Left renal cortex interstitium (tissue), 4 donors: ENCODE measurements at regions not wholly inside any gene's neighbourhood (a gene's known extent, or its start where the extent isn't known, plus 50 kb on each side); places are given as distances from the start of the nearest gene placed in this dataset.
"Not testable (repeated sequence)": the region's sequence is repeated elsewhere in the genome, so short reads cannot be mapped to it uniquely, and the experiment has no call there.

ENCODE experiments used
- DNase-seq, 4 donors: peaks; one replicate each; pipeline ENCODE4 v3.0.0-alpha.2; 2013; ENCODE audit warnings: low read depth in 4 of 4, low spot score in 2 of 4, missing footprints in 1 of 4

- not testable (repeated sequence) for DNase-seq
These were observed 106.1 kb downstream of the CHD1L start for GRCh38 chr1:147348592-147348991.

GRCh38 chr1:147349533-147349932 lies 107.0 kb downstream of the CHD1L start:
- no peak for DNase-seq

GRCh38 chr1:147351140-147351835 lies 108.8 kb downstream of the CHD1L start:
- no peak for DNase-seq

DNA sequence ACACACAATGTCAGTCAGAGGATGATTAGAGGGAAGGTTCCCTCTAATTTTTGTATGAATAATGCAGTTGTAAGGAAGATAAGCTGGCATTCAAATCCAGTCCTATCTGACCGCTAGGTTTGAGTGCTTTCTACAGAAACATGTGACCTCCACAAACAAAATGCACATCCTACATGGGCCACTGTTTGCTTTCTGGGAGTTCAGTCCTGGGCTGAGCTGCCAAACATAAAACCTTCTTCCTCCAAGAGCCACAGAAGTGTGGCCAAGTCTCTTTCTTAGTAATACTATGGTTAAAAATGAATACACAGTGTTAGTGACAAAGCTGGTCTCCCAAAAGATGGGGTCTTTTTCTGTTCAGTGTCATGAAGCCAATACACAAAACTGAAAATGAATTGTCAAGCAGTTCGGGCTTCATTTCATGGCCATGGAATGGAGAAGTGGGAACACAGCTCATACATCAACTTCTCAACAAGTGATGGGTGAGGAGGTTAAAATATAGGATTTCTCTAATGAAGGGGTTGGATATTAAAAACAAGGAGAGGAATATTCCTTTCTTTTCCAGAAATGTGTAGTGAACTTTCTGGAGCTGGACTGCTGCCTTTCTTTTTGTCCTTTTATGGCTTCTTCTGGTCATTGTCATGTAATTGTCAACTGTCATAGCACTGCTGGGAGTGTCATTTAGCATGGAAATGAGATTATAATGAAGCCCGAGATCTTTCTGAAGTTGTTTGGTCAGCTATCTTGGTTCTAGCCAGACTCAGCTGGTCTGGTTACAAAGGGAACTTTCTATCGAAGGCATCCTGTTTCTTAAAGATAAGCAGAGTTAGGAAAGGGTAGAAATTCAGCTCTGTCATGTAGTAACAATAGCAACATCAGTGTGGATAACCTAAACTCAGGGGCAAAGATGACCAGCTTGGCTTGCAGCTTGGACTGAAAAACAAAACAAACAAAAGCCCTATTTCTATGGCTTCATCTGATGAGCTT lies 135.1 kb downstream of the CHD1L start:
- DNase-seq: no peak

DNA sequence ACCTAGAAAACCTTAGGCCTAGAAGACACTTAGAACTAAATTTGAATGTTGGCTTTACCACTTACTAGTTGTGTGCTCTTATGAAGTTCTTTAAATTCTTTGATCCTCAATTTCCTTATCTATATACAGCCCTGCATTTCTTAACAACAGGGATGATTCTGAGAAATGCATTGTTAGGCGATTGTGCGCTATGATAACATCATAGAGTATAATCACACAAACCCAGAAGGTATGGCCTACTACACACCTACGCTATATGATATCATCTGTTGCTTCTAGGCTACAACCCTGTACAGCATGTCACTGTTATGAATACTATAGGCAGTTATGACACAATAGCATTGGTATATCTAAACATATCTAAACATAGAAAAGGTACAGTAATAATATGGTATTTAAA lies 137.4 kb downstream of the CHD1L start:
- no peak for DNase-seq

GRCh38 chr1:147384804-147385203 lies 142.3 kb downstream of the CHD1L start:
- DNase-seq: no peak

GRCh38 chr1:147388969-147389368 lies 146.5 kb downstream of the CHD1L start:
- no peak for DNase-seq

DNA sequence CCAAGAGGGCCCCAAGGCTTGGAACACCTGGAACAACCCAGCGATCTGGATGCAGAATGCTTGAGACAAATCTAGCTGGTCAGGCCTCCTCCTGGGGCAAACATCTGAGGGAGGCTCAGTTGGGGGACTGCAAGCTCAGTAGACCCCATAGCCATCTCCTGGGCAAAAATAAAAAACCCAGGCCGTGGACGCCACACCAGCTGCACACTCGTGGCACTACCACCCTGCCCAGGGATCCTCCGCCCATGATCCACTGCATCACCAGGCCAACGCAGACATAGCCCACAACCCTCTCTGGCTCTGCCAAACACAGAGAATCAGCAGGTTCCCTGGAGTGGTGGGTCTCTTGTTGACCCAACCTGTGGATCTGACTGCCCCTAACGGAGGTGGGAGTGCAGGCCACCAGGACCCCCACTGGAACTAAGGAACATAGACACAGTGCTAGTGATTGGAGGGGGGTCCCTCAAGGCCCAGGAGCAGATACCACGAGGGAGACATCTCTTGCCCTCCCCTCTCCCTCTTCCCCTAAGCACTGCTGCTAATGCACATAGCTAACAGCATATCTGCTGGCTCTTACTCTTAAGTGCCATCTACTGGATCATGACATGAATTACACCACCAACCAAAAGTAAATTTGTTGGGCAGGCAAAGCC lies 147.2 kb downstream of the CHD1L start:
- DNase-seq: peak in 3 of 4 donors; percentile 5 to 28 (median 7)

- DNase-seq: no peak
These were observed 147.7 kb downstream of the CHD1L start for GRCh38 chr1:147390185-147390542.

DNA sequence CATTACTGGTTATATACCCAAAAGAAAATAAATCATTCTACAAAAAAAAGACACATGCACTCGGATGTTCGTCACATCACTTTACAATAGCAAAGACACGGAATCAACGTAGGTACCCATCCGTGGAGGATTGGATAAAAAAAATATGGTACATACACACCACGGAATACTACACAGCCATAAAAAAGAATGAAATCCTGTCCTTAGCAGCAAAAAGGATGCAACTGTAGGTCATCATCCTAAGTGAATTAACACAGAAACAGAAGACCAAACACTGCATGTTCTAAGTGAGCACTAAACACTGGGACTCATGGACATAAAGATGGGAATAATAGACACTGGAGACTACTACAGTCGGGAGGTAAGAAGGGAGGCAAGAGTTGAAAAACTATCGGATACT lies 148.6 kb downstream of the CHD1L start:
- no peak for DNase-seq

DNA sequence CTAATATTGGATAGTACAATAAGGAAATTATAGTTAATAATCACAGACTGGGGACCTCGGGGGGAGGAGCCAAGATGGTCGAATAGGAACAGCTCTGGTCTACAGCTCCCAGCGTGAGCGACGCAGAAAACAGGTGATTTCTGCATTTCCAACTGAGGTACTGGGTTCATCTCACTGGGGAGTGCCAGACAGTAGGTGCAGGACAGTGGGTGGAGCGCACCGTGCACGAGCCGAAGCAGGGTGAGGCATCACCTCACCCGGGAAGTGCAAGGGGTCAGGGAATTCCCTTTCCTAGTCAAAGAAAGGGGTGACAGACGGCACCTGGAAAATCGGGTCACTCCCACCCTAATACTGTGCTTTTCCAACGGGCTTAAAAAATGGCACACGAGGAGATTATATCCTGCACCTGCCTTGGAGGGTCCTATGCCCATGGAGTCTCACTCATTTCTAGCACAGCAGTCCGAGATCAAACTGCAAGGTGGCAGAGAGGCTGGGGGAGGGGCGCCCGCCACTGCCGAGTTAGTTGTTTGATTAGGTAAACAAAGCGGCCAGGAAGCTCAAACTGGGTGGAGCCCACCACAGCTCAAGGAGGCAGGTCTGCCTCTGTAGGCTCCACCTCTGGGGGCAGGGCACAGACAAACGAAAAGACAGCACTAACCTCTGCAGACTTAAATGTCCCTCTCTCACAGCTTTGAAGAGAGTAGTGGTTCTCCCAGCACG lies 138.8 kb upstream of the BCL9 start:
- DNase-seq: not testable (repeated sequence)

- not testable (repeated sequence) for DNase-seq
These were observed 137.0 kb upstream of the BCL9 start for GRCh38 chr1:147404344-147404743.

GRCh38 chr1:147409886-147410285 lies 131.4 kb upstream of the BCL9 start:
- DNase-seq: no peak

- no peak for DNase-seq
These were observed 128.1 kb upstream of the BCL9 start for GRCh38 chr1:147413110-147413605.

GRCh38 chr1:147414505-147415163 lies 126.7 kb upstream of the BCL9 start:
- DNase-seq: no peak

DNA sequence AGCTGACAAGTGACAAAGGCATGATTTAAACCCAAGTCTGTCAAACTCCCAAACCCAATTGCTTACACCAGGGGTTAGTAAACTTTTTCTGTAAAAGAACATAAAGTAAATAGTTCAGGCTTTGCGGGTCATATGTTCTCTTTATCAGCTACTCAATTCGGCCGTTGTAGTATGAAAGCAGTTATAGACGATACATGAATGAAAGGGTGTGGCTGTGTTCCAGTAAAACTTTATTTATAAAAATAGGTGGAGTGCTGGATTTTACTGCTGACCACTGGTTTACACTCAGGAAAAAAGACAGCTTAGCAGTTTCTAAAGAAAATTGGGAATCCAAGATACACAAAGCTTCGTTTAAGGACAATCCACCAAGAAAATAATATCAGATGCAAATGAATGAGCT lies 124.3 kb upstream of the BCL9 start:
- DNase-seq: no peak

- DNase-seq: not testable (repeated sequence)
These were observed 118.0 kb upstream of the BCL9 start for GRCh38 chr1:147423100-147423827.

- no peak for DNase-seq
These were observed 106.4 kb upstream of the BCL9 start for GRCh38 chr1:147434921-147435320.

DNA sequence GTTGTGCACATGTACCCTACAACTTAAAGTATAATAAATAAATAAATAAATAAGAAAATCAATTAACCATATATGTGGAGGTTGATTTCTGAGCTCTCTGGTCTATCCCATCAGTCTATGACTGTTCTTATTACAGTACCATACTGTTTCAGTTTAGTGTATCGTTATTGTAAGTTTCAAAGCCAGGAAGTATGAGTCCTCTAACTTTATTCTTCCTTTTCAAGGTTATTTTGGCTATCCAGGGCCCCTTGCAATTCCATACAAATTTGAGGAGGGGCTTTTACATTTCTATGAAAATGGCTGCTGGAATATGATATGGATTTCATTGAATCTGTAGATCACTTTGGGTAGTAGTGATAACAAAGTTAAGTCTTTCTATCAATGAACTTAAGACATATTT lies 96.9 kb upstream of the BCL9 start:
- no peak for DNase-seq
